ENCODE measurements at regions not wholly inside any gene's neighbourhood (a gene's known extent, or its start where the extent isn't known, plus 50 kb on each side); places are given as distances from the start of the nearest gene placed in this dataset.
A peak's percentile ranks its signal among the peaks of the same experiment; 100 is the strongest.

DNA sequence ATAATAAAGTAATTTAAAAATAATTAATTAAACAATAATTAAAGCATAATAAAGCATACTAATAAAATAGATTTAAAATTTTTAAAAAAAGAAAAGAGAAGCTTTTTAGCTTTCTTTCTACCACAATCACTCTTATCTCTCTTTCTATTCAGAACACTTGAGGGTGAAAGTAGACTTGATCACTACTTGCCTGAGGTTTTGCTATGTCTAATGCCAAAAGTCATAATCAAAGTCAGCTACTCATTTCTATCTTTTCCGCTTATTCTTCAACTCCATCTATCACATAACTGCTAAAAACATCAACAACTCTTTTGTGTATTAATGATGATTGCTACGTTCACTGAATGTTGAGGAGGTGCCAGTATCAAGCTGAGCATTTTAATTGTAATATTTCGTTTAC is 202.0 kb upstream of the KRR1 start:
- no peak for TF ChIP-seq EZH2phosphoT487 (IDR thresholded peaks at IDR 0.05)
- TF ChIP-seq, protein P1, sequence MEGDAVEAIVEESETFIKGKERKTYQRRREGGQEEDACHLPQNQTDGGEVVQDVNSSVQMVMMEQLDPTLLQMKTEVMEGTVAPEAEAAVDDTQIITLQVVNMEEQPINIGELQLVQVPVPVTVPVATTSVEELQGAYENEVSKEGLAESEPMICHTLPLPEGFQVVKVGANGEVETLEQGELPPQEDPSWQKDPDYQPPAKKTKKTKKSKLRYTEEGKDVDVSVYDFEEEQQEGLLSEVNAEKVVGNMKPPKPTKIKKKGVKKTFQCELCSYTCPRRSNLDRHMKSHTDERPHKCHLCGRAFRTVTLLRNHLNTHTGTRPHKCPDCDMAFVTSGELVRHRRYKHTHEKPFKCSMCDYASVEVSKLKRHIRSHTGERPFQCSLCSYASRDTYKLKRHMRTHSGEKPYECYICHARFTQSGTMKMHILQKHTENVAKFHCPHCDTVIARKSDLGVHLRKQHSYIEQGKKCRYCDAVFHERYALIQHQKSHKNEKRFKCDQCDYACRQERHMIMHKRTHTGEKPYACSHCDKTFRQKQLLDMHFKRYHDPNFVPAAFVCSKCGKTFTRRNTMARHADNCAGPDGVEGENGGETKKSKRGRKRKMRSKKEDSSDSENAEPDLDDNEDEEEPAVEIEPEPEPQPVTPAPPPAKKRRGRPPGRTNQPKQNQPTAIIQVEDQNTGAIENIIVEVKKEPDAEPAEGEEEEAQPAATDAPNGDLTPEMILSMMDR (IDR thresholded peaks at IDR 0.05), result no peak
- TF ChIP-seq EZH2 (IDR thresholded peaks at IDR 0.05), result no peak
- Mint-ChIP-seq H3K4me1 (peaks cover 29% of the 10 kb centered on the region), H3K9me3 (no peaks in the 10 kb centered on the region), H3K27me3 (ENCODE audit: insufficient read depth, low read depth) (peaks cover 7% of the 10 kb centered on the region), H3K4me3 (no peak overlapping the region), H3K27ac (no peak overlapping the region), H3K36me3 (no peaks in the 10 kb centered on the region)
- Histone ChIP-seq H3K36me3 (no peaks in the 10 kb centered on the region), H4K20me1 (ENCODE audit: low read depth) (no peaks in the 10 kb centered on the region), H3K9me3 (ENCODE audit: low read depth) (no peaks in the 10 kb centered on the region), H3K4me3 (no peak overlapping the region), H3K79me2 (ENCODE audit: low read depth) (no peaks in the 10 kb centered on the region), H3K4me2 (no peak overlapping the region), H3K27ac (no peak overlapping the region), H3K4me1 (peaks cover 5% of the 10 kb centered on the region), H3F3A (ENCODE audit: low read depth) (no peaks in the 10 kb centered on the region), H2AFZ (replicated peaks) (no peak overlapping the region), H3K27me3 (no peaks in the 10 kb centered on the region), H3K9ac (no peak overlapping the region)
- no peak for DNase-seq (ENCODE audit: low spot score)

DNA sequence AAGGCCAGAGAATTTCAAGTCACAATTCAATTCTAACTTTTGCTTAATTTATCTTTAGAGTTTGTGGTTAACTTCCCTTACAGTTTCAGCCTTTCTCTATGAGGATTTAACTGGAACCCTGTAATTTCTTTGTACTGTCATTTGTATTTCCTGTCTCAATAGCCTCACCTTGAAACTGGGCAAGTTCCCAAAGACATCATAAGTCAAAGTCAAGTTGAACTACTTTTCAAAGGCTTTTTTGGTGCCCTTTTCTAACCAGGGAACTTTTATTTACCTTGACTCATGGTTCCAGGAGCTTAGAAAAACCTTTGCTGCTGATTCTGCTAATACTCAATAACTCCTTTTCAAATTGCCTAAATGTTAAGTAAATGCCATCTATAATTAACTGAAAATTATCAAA is 200.8 kb upstream of the KRR1 start:
- Histone ChIP-seq H3K79me2 (ENCODE audit: low read depth) (no peaks in the 10 kb centered on the region), H3K9ac (no peak overlapping the region), H3K27ac (no peak overlapping the region), H3K9me3 (ENCODE audit: low read depth) (no peaks in the 10 kb centered on the region), H3K4me2 (no peak overlapping the region), H4K20me1 (ENCODE audit: low read depth) (no peaks in the 10 kb centered on the region), H3K4me1 (peaks cover 5% of the 10 kb centered on the region), H3K27me3 (no peaks in the 10 kb centered on the region), H3F3A (ENCODE audit: low read depth) (no peaks in the 10 kb centered on the region), H2AFZ (replicated peaks) (no peak overlapping the region), H3K36me3 (no peaks in the 10 kb centered on the region), H3K4me3 (no peak overlapping the region)
- H3K4me3 Mint-ChIP-seq, result no peak overlapping the region
- no peaks in the 10 kb centered on the region for H3K9me3 Mint-ChIP-seq
- no peaks in the 10 kb centered on the region for H3K36me3 Mint-ChIP-seq
- TF ChIP-seq EZH2 (IDR thresholded peaks at IDR 0.05) (no peak), EZH2phosphoT487 (IDR thresholded peaks at IDR 0.05) (no peak)
- TF ChIP-seq, protein P1 (IDR thresholded peaks at IDR 0.05), result no peak
- peaks cover 4% of the 10 kb centered on the region for H3K27me3 Mint-ChIP-seq (ENCODE audit: insufficient read depth, low read depth)
- H3K4me1 Mint-ChIP-seq, result peaks cover 31% of the 10 kb centered on the region
- DNase-seq (ENCODE audit: low spot score), result no peak
- no peak overlapping the region for H3K27ac Mint-ChIP-seq

DNA sequence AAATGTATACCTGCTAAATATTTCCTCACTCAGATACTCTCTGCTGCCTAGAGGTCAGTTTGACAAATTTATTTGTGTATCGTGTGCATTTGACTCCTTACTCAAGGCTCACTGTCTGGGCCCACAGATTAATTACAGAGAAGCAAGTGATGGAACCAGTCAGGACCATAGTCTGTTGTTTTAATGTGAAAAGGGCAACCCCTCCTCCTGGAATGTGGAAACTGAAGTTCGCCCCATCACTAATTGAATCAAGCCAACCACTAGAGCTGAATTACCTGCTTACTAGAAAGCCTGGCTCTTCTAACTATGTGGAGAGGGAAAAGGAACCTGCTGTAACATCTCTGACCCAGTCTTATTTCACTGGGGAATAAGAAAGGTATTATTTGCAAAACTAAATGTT is 199.9 kb upstream of the KRR1 start:
- H3K27ac ChIP-seq, result no peak overlapping the region
- H3K36me3 Mint-ChIP-seq, result no peaks in the 10 kb centered on the region
- no peaks in the 10 kb centered on the region for H3F3A ChIP-seq (ENCODE audit: low read depth)
- H3K4me2 ChIP-seq, result peak overlapping the region; percentile 12
- no peaks in the 10 kb centered on the region for H3K79me2 ChIP-seq (ENCODE audit: low read depth)
- peak; percentile 32 for DNase-seq (ENCODE audit: low spot score)
- H3K9ac ChIP-seq, result no peak overlapping the region
- H3K4me1 Mint-ChIP-seq, result peaks cover 34% of the 10 kb centered on the region
- H3K27me3 Mint-ChIP-seq (ENCODE audit: insufficient read depth, low read depth), result no peaks in the 10 kb centered on the region
- no peaks in the 10 kb centered on the region for H3K27me3 ChIP-seq
- H3K4me3 Mint-ChIP-seq, result no peak overlapping the region
- no peaks in the 10 kb centered on the region for H3K9me3 ChIP-seq (ENCODE audit: low read depth)
- H3K4me3 ChIP-seq, result no peak overlapping the region
- no peak overlapping the region for H2AFZ ChIP-seq (replicated peaks)
- H3K36me3 ChIP-seq, result no peaks in the 10 kb centered on the region
- H3K27ac Mint-ChIP-seq, result no peak overlapping the region
- no peaks in the 10 kb centered on the region for H4K20me1 ChIP-seq (ENCODE audit: low read depth)
- TF ChIP-seq EZH2 (IDR thresholded peaks at IDR 0.05) (no peak), EZH2phosphoT487 (IDR thresholded peaks at IDR 0.05) (no peak)
- TF ChIP-seq, protein P1 (IDR thresholded peaks at IDR 0.05), result no peak
- no peaks in the 10 kb centered on the region for H3K9me3 Mint-ChIP-seq
- H3K4me1 ChIP-seq, result peaks cover 5% of the 10 kb centered on the region
